ENCODE measurements at regions not wholly inside any gene's neighbourhood (a gene's known extent, or its start where the extent isn't known, plus 50 kb on each side); places are given as distances from the start of the nearest gene placed in this dataset.
"Not testable (repeated sequence)": the region's sequence is repeated elsewhere in the genome, so short reads cannot be mapped to it uniquely, and the experiment has no call there.

DNA sequence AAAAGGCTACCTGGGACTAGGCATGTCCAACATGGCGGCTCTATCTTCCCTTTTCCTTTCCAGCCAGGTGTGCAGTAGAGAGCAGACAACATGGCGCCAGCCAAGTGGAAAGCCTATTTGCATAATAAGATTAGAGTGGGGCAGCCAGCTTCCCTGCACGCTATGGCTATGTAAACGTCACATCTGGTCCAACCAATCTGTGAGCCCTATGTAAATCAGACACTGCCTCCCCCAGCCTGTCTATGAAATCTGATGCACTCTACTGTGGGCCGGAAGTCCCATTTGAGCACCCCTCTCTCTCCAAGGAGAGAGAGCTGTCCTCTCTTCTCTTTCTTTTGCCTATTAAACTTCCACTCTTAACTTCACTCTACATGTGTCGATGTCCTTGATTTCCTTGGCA, 984.9 kb upstream of the AUTS2 start:
- DNase-seq: no peak

DNA sequence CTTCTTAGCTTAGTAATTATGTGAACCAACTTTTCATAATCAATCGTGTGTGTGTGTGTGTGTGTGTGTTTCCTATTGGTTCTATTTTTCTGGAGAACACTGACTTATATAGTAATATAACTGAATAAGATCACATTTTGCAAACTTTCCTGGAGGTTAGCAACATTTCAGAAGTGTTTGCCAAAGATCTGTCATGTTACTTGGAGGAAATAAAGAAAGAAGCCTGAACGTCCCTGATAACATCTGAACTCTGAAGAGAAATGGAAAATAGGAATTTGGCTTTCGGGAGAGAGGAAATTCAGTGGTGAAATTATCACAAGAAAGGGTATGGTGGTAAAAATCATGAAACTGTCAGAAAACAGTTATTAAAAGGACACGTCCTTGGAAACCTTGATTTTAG, 984.4 kb upstream of the AUTS2 start:
- no peak for DNase-seq

DNA sequence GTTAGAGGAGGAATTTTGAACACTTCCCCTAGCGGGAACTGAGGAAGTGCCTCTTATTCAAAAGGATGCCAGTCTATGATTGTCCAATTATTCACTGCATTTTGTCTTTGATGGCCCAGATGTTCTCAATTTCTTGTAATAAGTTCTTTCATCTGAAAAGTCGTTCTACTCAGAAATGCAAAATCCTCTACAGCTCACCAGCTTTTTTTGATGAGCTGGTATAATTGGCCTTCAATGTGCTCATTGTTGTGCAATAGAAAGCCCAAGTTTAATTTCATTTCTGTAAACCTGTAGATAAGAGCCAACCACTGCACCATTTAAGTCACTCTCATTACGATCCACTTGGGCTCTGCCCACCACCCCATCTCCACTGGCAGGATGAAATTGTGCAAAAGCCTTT, 978.7 kb upstream of the AUTS2 start:
- no peak for DNase-seq

DNA sequence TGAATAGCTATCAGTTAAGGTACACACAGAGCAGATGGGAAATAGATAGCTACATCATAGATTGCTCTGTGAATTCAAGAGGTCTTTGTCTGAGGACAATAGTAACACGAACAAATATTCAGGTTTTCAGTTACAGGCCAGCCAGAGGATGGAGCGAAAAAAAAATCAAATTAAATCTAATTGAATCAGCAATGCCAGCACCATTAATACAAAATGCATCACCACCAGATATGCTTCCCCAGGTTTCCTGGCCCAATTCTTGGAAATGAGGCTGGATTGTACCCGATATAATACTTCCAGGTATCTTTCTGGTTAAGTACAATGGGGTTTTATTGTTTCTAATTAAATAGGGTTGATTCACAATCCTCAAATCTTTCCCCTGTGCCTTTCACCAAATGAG, 975.8 kb upstream of the AUTS2 start:
- DNase-seq: no peak

DNA sequence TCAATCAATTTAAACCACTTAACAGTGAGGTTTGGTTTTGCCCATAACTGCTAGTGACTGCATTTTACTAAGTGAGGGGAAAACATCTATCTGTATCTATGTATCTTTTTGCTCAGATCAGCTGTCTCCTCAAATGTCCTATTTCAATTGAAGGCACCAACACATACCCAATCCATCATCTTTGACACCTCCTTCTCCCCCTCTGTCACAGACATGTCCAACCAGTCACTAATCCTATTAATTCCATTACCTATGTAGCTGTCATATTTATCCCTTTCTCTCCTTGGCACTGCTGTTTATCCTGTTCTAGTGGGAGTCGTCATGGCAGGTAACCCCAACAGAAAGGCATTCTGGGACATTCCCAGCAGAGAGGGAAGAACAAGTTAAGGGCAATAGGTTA, 975.2 kb upstream of the AUTS2 start:
- no peak for DNase-seq

DNA sequence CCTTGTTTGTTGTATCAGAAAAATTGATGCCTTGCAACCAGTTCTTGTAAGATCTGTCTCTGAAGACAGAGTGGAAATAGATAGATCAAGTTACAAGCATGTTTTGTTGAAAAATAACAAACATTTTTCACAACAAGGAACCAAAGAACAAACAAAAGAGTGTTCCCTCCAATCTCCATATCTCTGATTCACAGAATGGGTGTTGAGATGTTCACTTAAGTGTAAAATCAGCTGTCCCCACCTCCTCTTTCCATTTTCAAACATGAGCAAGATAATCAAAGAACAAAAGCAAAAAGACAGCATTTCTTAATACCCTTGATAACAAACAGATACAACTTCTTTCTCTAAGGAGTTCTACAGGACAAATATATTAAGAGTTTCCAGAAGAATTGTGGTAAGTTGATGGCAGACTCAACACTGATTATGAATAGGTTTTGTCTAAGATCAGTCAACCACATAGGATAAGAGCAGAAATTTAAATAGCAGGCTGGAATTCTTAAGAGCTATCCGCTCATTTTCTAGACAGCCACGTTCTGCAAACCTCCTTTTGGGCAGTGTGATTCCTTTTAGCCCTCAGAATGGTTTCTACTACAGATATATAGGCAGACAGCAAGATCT, 970.9 kb upstream of the AUTS2 start:
- no peak for DNase-seq

DNA sequence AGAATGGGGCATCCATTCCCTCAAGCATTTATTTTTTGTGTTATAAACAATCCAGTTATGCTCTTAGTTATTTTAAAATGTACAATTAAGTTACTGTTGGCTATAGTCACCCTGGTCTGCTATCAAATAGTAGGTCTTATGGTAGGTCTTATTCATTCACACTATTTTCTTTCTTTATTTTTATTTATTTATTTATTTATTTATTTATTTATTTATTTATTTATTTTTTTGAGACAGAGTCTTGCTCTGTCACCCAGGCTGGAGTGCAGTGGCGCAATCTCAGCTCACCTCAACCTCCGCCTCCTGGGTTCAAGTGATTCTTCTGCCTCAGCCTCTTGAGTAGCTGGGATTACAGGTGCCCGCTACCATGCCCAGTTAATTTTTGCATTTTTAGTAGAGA, 967.4 kb upstream of the AUTS2 start:
- DNase-seq: not testable (repeated sequence)

DNA sequence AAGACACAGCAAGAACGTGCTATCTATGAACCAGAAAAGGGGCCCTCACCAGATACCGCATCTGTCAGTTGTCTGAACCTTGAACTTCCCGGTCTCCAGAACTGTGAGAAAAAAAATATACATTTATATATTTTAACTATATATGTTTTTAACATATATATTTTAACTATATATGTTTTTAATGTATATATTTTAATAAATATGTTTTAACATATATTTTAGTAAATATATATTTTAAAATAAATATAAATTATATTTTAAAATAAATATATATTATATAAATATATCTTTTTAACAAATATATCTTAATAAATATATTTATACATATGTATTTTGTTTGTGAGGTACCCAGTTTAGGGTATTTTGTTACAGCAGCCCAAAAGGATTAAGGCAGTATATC, 958.2 kb upstream of the AUTS2 start:
- no peak for DNase-seq

DNA sequence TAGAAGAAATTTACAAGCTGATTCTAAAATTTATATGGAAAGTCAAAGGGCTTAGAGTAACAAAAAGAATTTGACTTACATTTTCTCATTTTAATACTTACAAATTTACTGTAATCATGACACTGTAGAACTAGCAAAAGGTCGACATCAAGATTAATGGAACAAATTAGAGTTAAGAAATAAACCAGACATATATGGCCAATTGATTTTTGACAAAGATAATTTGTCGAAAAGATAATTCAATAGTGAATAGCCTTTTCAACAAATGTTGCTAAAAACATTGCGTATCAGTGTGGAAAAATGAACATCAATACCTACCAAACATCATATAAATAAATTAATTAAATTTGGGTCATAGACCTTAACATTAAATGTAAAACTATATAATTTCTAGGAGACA, 955.5 kb upstream of the AUTS2 start:
- DNase-seq: no peak

DNA sequence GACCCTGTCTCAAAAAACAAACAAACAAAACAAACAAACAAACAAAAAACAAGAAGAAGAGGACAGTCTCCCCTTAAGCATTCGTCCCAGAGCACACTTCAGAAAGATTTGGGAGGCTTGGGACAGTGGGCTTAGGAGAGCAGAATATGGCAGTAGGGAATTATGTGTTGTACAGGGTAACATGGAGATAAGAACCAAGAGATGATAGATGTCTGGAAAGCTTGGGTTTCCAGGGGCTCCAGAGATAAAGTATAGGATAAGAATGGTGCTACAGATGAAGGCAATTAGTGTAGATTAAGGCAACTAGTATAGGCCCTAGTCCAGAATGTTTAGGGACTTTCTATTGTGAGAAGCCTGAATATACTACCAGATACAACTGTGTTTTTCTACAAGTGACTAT, 934.9 kb upstream of the AUTS2 start:
- no peak for DNase-seq

DNA sequence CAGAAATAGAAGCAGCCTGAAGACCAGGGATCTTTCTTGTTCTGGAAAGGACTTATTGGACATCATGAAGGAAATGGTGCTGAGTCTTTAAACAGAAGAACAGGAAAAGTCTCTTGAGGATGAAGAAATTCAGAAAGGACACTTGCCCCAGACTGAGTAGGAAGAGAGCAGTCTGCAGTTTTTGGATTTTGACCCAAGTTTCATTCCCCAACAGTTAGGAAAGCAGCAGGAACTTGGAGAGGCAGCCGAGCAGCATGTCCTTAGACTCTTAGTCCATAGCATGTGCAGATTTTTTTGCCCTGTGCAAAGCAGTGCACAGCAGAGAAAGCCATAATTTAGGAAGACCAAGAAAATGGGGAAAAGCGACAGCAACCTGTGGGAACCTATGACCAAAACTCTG, 927.2 kb upstream of the AUTS2 start:
- no peak for DNase-seq

DNA sequence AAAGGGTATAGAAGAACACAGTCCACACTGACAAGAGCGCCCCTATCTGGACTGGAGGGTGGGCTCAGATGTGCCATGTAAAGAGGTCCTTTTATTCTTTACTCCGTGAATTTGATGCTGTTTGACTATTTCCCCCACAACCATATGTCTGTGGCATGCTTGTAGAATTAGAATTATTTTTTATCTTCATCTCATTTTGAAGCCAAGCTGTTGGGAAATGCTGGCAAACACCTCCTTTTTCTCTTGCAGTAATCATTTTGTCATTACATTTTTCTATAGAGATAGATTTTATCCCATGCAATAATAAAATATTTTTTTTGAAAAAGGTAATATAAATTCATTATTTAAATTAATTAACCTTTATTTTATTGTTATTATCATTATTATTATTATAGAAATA, 926.6 kb upstream of the AUTS2 start:
- no peak for DNase-seq

DNA sequence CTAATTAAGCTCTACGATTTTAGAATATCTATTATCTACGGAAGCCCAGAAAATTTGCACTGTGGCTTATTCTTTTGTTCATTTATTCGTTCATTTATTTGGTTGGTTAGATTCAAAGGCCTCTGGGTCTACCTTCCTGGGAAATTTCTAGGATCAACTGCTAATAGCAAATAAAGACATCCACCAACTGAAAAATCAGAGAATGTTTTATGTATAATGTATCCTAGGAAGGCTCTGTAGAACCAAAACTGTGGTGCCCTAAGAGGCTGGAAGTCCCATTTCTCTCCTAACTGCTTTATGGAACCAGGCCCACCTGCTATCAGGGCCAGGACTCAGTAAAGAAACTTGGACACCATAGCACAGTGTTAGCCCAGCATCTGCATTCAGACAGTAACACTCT, 923.4 kb upstream of the AUTS2 start:
- DNase-seq: no peak

DNA sequence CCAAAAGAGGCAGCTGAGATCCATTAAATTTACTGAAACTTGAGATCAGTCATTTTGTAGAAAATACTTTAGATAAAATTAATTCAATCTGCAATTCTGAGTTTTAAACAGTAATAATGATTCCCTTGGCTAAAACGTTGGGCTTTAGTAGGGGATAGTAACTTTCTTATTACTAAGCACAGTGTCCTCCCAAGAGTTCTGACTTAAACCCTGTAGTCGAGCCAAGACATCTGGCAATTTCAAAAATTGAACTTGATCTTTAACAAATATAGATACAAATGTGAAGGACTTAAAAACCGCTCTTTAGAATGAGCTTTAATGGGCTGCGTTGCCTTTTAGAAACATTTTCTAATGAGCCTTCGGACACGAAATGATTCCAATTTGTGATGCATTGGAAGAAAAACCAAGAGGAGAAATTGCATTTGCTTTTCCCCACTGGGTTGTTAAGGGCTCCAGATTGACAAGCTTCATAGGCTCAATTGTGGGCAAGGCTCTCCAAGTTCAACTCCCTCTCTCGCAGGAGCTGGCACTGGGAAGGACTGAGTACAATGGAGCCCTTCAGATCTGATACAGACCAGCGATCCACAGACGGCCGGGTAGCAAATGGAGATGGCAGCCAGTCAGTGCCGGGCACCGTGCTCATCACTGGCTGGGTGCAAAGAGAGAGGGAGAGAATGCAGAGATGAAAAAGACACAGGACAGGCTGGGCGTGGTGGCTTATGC, 921.3 kb upstream of the AUTS2 start:
- no peak for DNase-seq

DNA sequence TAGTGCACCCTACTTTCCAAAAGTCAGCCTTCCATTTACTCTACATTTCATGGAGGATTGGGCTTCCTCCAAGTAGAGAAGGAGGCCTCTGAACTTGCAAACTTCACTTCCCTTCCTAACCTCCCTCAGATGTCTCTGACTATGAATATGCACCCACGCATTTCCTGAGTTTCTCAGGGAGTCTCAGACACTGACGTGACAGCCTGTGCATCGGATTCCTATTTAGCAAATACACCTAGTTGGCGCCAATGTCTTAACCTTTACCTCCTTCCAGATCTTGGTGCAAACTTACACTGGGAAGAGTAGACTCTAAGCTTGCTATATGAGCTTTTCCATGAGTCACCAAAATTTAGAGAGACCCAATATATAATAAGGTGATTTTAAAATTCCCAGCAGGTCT, 920.1 kb upstream of the AUTS2 start:
- no peak for DNase-seq

DNA sequence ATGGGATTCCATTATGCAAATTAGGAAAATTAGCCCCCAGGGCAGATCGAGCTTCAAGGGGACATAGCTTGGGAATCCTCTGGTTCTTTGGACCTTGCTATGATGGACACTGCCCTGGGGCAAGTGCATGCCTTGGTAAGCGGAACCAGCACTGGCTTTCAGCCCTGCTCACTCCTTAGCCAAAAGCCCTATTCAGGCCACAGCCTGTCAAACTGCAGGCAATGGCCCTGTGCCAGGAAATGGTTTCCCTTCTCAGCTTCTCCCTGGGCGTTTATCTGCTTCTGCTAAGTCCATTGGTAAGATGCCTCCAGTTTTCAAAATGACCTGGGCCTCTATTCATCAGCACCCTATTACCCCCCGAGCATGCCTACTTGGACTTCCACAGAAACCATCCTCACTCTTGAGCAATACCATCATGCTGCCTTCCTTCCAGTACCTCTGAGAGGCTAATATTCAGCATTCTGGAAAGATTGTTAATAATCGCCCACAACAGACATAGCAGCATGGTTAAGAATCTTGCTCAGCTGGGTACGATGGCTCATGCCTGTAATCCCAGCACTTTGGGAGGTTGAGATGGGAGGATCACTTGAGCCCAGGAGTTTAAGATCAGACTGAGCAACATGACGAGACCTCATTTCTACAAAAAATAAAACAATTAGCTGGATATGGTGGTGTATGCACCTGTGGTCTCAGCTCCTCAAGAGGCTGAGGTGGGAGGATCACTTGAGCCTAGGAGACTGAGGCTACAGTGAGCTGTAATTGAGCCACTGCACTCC, 918.6 kb upstream of the AUTS2 start:
- no peak for DNase-seq

DNA sequence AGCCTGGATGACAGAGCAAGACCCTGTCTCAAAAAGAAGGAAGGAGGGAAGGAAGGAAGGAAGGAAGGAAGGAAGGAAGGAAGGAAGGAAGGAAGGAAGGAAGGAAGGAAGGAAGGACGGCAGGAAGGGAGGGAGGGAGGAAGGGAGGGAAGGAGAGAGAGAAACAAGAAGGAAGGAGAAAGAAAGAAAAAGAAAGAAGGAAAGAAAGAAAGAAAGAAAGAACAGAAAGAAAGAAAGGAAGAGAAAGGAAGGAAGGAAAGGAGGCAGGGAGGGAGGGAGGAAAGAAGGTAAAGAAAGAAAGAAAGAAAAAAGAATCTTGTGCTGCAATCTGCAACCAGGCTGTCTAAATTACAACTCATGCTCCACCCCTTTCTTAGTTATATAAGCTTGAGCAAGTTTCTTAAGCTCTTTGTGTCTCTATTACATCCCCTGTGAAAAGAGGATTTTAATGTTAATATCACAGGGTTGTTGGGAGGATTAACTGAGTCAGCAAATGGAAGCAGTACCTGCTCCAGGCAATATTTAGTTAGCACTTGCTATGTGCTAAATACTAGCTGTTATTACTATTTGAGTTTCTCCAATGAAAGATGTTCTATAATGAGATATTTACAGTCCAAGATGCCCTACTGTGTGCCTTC, 917.9 kb upstream of the AUTS2 start:
- DNase-seq: no peak

DNA sequence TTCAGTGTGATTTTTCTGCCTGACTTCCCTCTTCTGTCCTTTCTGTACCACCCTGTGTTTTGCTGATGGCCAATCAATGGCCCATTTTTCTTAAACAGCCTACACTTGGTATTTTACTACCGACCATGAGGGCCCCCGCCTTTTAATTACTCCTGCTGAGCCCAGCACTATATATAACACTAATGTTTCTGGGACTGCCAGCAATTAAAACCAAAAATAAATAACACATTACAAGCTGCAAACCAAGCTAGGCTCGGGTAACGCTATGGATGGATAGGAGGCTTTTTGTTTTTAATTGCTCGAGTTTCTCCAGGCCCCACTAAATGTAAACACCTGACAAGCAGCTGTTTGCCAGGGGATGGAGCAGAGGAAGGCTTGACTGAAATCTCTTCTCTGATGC, 915.4 kb upstream of the AUTS2 start:
- DNase-seq: no peak

DNA sequence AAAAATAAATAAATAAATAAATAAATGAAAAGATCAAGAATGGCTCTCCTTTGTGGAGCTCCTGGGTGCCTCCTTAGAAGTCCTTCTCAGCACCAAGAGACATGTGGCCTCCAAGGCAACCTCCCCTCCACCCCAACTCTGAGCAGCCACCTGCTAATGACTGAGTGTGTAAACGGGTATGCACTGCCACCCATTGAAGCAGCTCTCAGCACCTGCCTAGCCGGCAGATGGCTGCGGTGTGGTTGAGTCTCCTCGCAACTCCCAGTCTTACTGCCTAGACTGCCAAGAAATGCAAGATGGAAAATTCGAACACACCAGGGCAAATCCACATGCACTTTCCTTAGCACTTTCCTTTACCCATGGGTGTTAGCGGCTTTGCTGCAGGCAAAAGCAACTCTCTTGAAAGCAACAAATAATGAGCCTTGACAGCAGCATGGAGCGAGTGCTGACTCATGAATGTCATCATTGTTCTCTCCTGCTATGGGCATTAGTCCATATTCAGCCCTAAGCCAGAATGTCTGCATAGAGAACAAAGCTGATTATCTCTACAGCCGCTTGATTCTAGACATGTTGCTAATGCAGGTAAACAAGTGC, 913.9 kb upstream of the AUTS2 start:
- DNase-seq: no peak

DNA sequence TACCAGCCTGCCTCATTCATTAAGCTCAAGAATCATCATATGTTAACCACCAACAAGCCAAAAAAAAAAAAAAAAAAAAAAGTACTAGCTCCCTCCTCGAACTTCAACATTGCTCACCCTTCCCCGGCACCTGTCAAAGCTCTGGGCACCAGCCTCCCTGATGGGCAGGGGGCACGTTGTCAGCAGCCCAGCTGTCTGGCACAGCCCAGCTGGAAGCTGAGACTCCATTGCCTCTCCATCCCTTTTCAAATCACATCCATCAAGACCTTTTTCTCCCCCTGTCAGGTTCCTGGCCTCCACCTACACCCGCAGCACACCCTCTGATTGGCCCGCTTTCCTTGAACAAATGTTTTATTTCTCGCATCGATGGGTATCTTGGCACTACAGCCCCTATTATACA, 913.3 kb upstream of the AUTS2 start:
- no peak for DNase-seq

DNA sequence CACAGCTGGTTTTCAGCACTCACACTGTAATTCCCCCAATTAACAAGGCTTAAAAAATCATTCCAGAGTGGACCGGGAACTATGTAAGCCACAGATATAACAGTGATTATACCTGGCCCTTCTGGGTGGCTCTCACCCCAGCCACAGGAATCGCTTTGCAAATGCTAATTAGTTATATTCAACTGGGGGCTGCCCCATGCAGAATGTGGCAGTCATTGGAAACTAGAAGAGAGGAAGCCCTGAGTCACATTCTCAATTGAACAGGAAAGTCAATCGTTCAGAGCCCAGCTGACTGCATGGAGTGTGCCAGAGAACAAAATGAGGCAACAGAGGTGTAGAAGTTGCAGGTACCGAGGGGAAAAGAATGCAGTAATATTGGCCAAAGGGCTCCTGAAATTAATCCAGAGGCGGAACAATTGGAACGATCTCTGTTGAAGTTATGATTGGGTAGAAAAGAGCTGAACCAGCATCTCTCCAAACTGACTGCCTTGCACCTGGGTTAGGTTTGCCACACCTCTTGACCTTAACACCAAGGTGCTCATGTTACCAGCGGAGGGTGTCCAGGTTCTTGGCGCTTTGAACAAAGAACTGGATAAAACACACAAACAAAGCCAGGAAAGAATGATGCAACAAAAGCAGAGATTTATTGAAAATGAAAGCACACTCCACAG, 909.7 kb upstream of the AUTS2 start:
- DNase-seq: no peak

DNA sequence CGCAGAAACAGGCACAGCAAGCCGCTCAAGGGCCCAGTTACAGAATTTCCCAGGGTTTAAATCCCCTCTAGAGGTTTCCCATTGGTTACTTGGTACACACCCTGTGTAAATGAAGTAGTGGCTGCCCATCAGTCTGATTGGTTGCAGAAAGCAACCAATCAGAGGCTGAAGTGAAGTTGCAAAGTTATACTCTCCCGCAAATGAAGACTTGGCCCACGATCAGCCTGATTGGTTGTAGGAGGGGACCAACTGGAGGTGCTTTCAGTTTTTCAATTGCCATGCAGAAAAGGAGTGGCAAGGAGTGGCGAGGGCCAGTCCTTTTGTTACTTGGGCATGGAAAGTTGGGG, 909.2 kb upstream of the AUTS2 start:
- DNase-seq: no peak
